HG03045 (cell line): ENCODE measurements at regions not wholly inside any gene's neighbourhood (a gene's known extent, or its start where the extent isn't known, plus 50 kb on each side); places are given as distances from the start of the nearest gene placed in this dataset.
"Not testable (repeated sequence)": the region's sequence is repeated elsewhere in the genome, so short reads cannot be mapped to it uniquely, and the experiment has no call there.

Source experiments
- ATAC-seq: cut with Tn5 transposase; IDR thresholded peaks from one replicate; pipeline ENCODE4 v1.9.1; 2021; ENCODE audit warnings: mild to moderate bottlenecking, moderate library complexity; ENCODE audit not compliant: unreplicated experiment

- no peak for ATAC-seq
These were observed 154.9 kb upstream of the CXXC4 start for GRCh38 chr4:104649631-104650030.

GRCh38 chr4:104662269-104662668 is 167.6 kb upstream of the CXXC4 start:
- not testable (repeated sequence) for ATAC-seq

GRCh38 chr4:104677116-104677515 is 182.4 kb upstream of the CXXC4 start:
- ATAC-seq: no peak

GRCh38 chr4:104682311-104682710 is 187.6 kb upstream of the CXXC4 start:
- ATAC-seq: no peak

- no peak for ATAC-seq
These were observed 199.0 kb upstream of the CXXC4 start for GRCh38 chr4:104693601-104694201.

GRCh38 chr4:104716584-104716983 is 221.9 kb upstream of the CXXC4 start:
- no peak for ATAC-seq

- ATAC-seq: peak; percentile 96
These were observed 225.0 kb upstream of the CXXC4 start for GRCh38 chr4:104719539-104720230.

- ATAC-seq: no peak
These were observed 227.8 kb upstream of the CXXC4 start for GRCh38 chr4:104722467-104722866.

- no peak for ATAC-seq
These were observed 231.3 kb upstream of the CXXC4 start for GRCh38 chr4:104726002-104726401.

GRCh38 chr4:104727643-104728042 is 232.9 kb upstream of the CXXC4 start:
- no peak for ATAC-seq

GRCh38 chr4:104728380-104729122 is 233.9 kb upstream of the CXXC4 start:
- no peak for ATAC-seq

- no peak for ATAC-seq
These were observed 238.1 kb upstream of the CXXC4 start for GRCh38 chr4:104732766-104733165.

GRCh38 chr4:104735174-104735573 is 240.5 kb upstream of the CXXC4 start:
- no peak for ATAC-seq

- no peak for ATAC-seq
These were observed 245.5 kb upstream of the CXXC4 start for GRCh38 chr4:104740161-104740560.

- peak; percentile 93 for ATAC-seq
These were observed 248.5 kb upstream of the CXXC4 start for GRCh38 chr4:104743215-104743653.

GRCh38 chr4:104747635-104748034 is 252.9 kb upstream of the CXXC4 start:
- no peak for ATAC-seq

- ATAC-seq: peak; percentile 50
These were observed 254.4 kb upstream of the CXXC4 start for GRCh38 chr4:104749062-104749461.

GRCh38 chr4:104750008-104750407 is 255.3 kb upstream of the CXXC4 start:
- ATAC-seq: no peak

- no peak for ATAC-seq
These were observed 256.8 kb upstream of the CXXC4 start for GRCh38 chr4:104751468-104751867.

- ATAC-seq: peak; percentile 51
These were observed 257.6 kb upstream of the CXXC4 start for GRCh38 chr4:104752337-104752736.

GRCh38 chr4:104756837-104757236 is 262.1 kb upstream of the CXXC4 start:
- ATAC-seq: no peak

- ATAC-seq: no peak
These were observed 263.9 kb upstream of the CXXC4 start for GRCh38 chr4:104758574-104758973.
